Fibroblast of lung (primary cell): ENCODE measurements at regions not wholly inside any gene's neighbourhood (a gene's known extent, or its start where the extent isn't known, plus 50 kb on each side); places are given as distances from the start of the nearest gene placed in this dataset.
A peak's percentile ranks its signal among the peaks of the same experiment; 100 is the strongest.

Experiments
- DNase-seq, 2 donors: peaks; one replicate each; pipeline versions ENCODE4 v3.0.0 to v3.0.0-alpha.2; 2010; ENCODE audit warnings: low read depth in 2 of 2
- H2AFZ ChIP-seq: 2 replicates; pipeline ENCODE4 v1.5.1; 2012; ENCODE audit warnings: low read length, control low read depth, inconsistent platforms
- H3K27ac ChIP-seq: 2 replicates; pipeline ENCODE4 v1.5.1; 2011; ENCODE audit warnings: low read length, control low read depth; ENCODE audit not compliant: insufficient read depth
- H3K27me3 ChIP-seq: 2 replicates; pipeline ENCODE4 v1.5.1; 2011; ENCODE audit warnings: mild to moderate bottlenecking, low read length; ENCODE audit not compliant: control insufficient read depth, insufficient read depth
- H3K36me3 ChIP-seq: 2 replicates; pipeline ENCODE4 v1.5.1; 2011; ENCODE audit warnings: low read length; ENCODE audit not compliant: control insufficient read depth, insufficient read depth
- H3K4me1 ChIP-seq: 2 replicates; pipeline ENCODE4 v1.5.1; 2011; ENCODE audit warnings: low read length; ENCODE audit not compliant: control insufficient read depth, insufficient read depth; ENCODE audit errors: extremely low read depth
- H3K4me2 ChIP-seq: 2 replicates; pipeline ENCODE4 v1.5.1; 2011; ENCODE audit warnings: low read length, control low read depth; ENCODE audit not compliant: insufficient read depth; ENCODE audit errors: extremely low read depth
- H3K4me3 ChIP-seq, 4 experiments: fragments of 200-600 bp in 1 of 4; sonication (generic) in 1 of 4; replicated peaks in 1 of 4; 2 replicates each; pipeline ENCODE4 v1.5.1; 2011 to 2016; ENCODE audit warnings: low read length in 4 of 4, low read depth in 3 of 4, mild to moderate bottlenecking in 3 of 4, control low read depth in 2 of 4, inconsistent platforms in 1 of 4, mixed read lengths in 1 of 4; ENCODE audit not compliant: insufficient read depth in 1 of 4; ENCODE audit errors: control extremely low read depth in 1 of 4
- H3K79me2 ChIP-seq: 2 replicates; pipeline ENCODE4 v1.5.1; 2012; ENCODE audit warnings: mild to moderate bottlenecking, low read length, inconsistent platforms; ENCODE audit not compliant: control insufficient read depth, insufficient read depth
- H3K9ac ChIP-seq: 2 replicates; pipeline ENCODE4 v1.5.1; 2011; ENCODE audit warnings: mild to moderate bottlenecking, low read length, control low read depth; ENCODE audit not compliant: insufficient read depth
- H3K9me3 ChIP-seq: 2 replicates; pipeline ENCODE4 v1.5.1; 2012; ENCODE audit warnings: low read depth, low read length; ENCODE audit not compliant: control insufficient read depth, insufficient read depth
- H4K20me1 ChIP-seq: 2 replicates; pipeline ENCODE4 v1.5.1; 2011; ENCODE audit warnings: low read length; ENCODE audit not compliant: control insufficient read depth, insufficient read depth; ENCODE audit errors: extremely low read depth
- CTCF ChIP-seq, 2 donors: IDR thresholded peaks in 1 of 2; conservative IDR thresholded peaks in 1 of 2; 1 replicate in 1 of 2; 2 replicates in 1 of 2; pipeline ENCODE4 v1.5.1; 2011 to 2012; ENCODE audit warnings: low read length in 2 of 2, control low read depth in 1 of 2, inconsistent platforms in 1 of 2, low read depth in 1 of 2, mild to moderate bottlenecking in 1 of 2
- EZH2 ChIP-seq: IDR thresholded peaks from 2 replicates; pipeline ENCODE4 v1.5.1; 2012; ENCODE audit warnings: low read length, control low read depth, mild to moderate bottlenecking; ENCODE audit errors: missing control alignments

GRCh38 chr13:62418872-62419271, 1003.2 kb upstream of the PCDH20 start:
- no peaks in the 10 kb centered on the region for H3K36me3 ChIP-seq
- TF ChIP-seq EZH2 (no peak), CTCF (conservative IDR thresholded peaks at IDR 0.05 in 1 of 2, IDR thresholded peaks at IDR 0.05 in 1 of 2; ENCODE audit: low read depth in 1 of 2, low read length in 2 of 2) (no peak)
- DNase-seq: peak in 1 of 2 donors; percentile 79

GRCh38 chr13:62418376-62418775, 1002.7 kb upstream of the PCDH20 start:
- Histone ChIP-seq H3K27ac (no peak overlapping the region), H3K36me3 (no peaks in the 10 kb centered on the region), H2AFZ (no peak overlapping the region), H3K9ac (no peak overlapping the region), H3K27me3 (no peaks in the 10 kb centered on the region), H3K4me3 (no peak overlapping the region), H3K4me1 (no peaks in the 10 kb centered on the region), H3K9me3 (no peaks in the 10 kb centered on the region), H3K79me2 (no peaks in the 10 kb centered on the region), H4K20me1 (no peaks in the 10 kb centered on the region), H3K4me2 (no peak overlapping the region)
- TF ChIP-seq CTCF (conservative IDR thresholded peaks at IDR 0.05 in 1 of 2, IDR thresholded peaks at IDR 0.05 in 1 of 2; ENCODE audit: low read depth in 1 of 2, low read length in 2 of 2) (no peak), EZH2 (no peak)
- no peak for DNase-seq

More at GRCh38 chr13:62418872-62419271, 1003.2 kb upstream of the PCDH20 start:
- Histone ChIP-seq H3K27ac (no peak overlapping the region), H3K4me3 (no peak overlapping the region), H3K9me3 (no peaks in the 10 kb centered on the region), H4K20me1 (no peaks in the 10 kb centered on the region), H3K79me2 (no peaks in the 10 kb centered on the region), H3K9ac (no peak overlapping the region), H3K27me3 (no peaks in the 10 kb centered on the region), H3K4me2 (no peak overlapping the region), H3K4me1 (no peaks in the 10 kb centered on the region), H2AFZ (no peak overlapping the region)

GRCh38 chr13:62407871-62408270, 992.2 kb upstream of the PCDH20 start:
- Histone ChIP-seq H3K27me3 (no peaks in the 10 kb centered on the region), H3K27ac (no peak overlapping the region), H3K9me3 (no peaks in the 10 kb centered on the region), H3K4me1 (no peaks in the 10 kb centered on the region), H3K9ac (no peak overlapping the region), H3K79me2 (no peaks in the 10 kb centered on the region), H4K20me1 (no peaks in the 10 kb centered on the region), H3K36me3 (no peaks in the 10 kb centered on the region), H3K4me3 (no peak overlapping the region), H3K4me2 (no peak overlapping the region), H2AFZ (no peak overlapping the region)
- no peak for DNase-seq
- TF ChIP-seq CTCF (conservative IDR thresholded peaks at IDR 0.05 in 1 of 2, IDR thresholded peaks at IDR 0.05 in 1 of 2; ENCODE audit: low read depth in 1 of 2, low read length in 2 of 2): no peak
- no peak for TF ChIP-seq EZH2
